Skeletal muscle tissue (tissue), 3 donors: ENCODE measurements at regions not wholly inside any gene's neighbourhood (a gene's known extent, or its start where the extent isn't known, plus 50 kb on each side); places are given as distances from the start of the nearest gene placed in this dataset.

Experiments
- H3K27ac ChIP-seq: one replicate; pipeline ENCODE4 v1.7.0; 2013; ENCODE audit warnings: mild to moderate bottlenecking, low read depth, low read length, inconsistent platforms
- H3K27me3 ChIP-seq, 3 donors: one replicate each; pipeline ENCODE4 v1.7.0; 2013; ENCODE audit warnings: low read length in 3 of 3; ENCODE audit not compliant: control insufficient read depth in 3 of 3, insufficient read depth in 3 of 3
- H3K36me3 ChIP-seq, 3 donors: one replicate each; pipeline ENCODE4 v1.7.0; 2013; ENCODE audit warnings: low read length in 3 of 3; ENCODE audit not compliant: control insufficient read depth in 3 of 3, insufficient read depth in 3 of 3
- H3K4me1 ChIP-seq, 3 donors: one replicate each; pipeline ENCODE4 v1.7.0; 2013; ENCODE audit warnings: low read length in 3 of 3, mild to moderate bottlenecking in 3 of 3; ENCODE audit not compliant: control insufficient read depth in 3 of 3, insufficient read depth in 3 of 3
- H3K4me3 ChIP-seq, 3 donors: one replicate each; pipeline ENCODE4 v1.7.0; 2013; ENCODE audit warnings: low read length in 3 of 3
- H3K9ac ChIP-seq, 3 donors: one replicate each; pipeline ENCODE4 v1.7.0; 2013; ENCODE audit warnings: low read length in 3 of 3, mild to moderate bottlenecking in 3 of 3, moderate library complexity in 2 of 3, low read depth in 1 of 3
- H3K9me3 ChIP-seq, 3 donors: one replicate each; pipeline ENCODE4 v1.7.0; 2013; ENCODE audit warnings: low read length in 3 of 3; ENCODE audit not compliant: control insufficient read depth in 3 of 3
- donor health status: Osteomylitis.

GRCh38 chr1:70688580-70688979 lies 277.5 kb downstream of the CTH start:
- Histone ChIP-seq H3K4me3 (no peak overlapping the region), H3K27me3 (no peaks in the 10 kb centered on the region), H3K9me3 (no peaks in the 10 kb centered on the region), H3K36me3 (no peaks in the 10 kb centered on the region), H3K9ac (no peak overlapping the region), H3K4me1 (no peaks in the 10 kb centered on the region), H3K27ac (no peak overlapping the region)

- Histone ChIP-seq H3K4me1 (no peaks in the 10 kb centered on the region), H3K9me3 (no peaks in the 10 kb centered on the region), H3K4me3 (peak overlapping the region; percentile 40 to 50 (median 49)), H3K9ac (peak overlapping the region in 2 of 3 donors; percentile 14 to 61), H3K27ac (no peak overlapping the region), H3K36me3 (no peaks in the 10 kb centered on the region), H3K27me3 (no peaks in the 10 kb centered on the region)
Observed at GRCh38 chr1:70706381-70707037, 295.4 kb downstream of the CTH start.

- Histone ChIP-seq H3K9ac (no peak overlapping the region), H3K36me3 (no peaks in the 10 kb centered on the region), H3K4me1 (no peaks in the 10 kb centered on the region), H3K4me3 (peak overlapping the region in 1 of 3 donors; percentile 50), H3K9me3 (no peaks in the 10 kb centered on the region), H3K27me3 (no peaks in the 10 kb centered on the region), H3K27ac (no peak overlapping the region)
Observed at GRCh38 chr1:70707214-70707613, 296.1 kb downstream of the CTH start.

GRCh38 chr1:70714149-70714548 lies 303.1 kb downstream of the CTH start:
- Histone ChIP-seq H3K27ac (no peak overlapping the region), H3K9ac (no peak overlapping the region), H3K36me3 (no peaks in the 10 kb centered on the region), H3K27me3 (no peaks in the 10 kb centered on the region), H3K9me3 (no peaks in the 10 kb centered on the region), H3K4me3 (no peak overlapping the region), H3K4me1 (no peaks in the 10 kb centered on the region)

- no peaks in the 10 kb centered on the region for H3K36me3 ChIP-seq
- H3K4me1 ChIP-seq, result no peaks in the 10 kb centered on the region
- H3K27ac ChIP-seq, result no peak overlapping the region
- H3K9me3 ChIP-seq, result no peaks in the 10 kb centered on the region
- no peaks in the 10 kb centered on the region for H3K27me3 ChIP-seq
- no peak overlapping the region for H3K4me3 ChIP-seq
- no peak overlapping the region for H3K9ac ChIP-seq
Observed at GRCh38 chr1:70717211-70717610, 306.1 kb downstream of the CTH start.

- Histone ChIP-seq H3K4me3 (no peak overlapping the region), H3K4me1 (no peaks in the 10 kb centered on the region), H3K9me3 (no peaks in the 10 kb centered on the region), H3K27ac (no peak overlapping the region), H3K36me3 (no peaks in the 10 kb centered on the region), H3K9ac (no peak overlapping the region), H3K27me3 (no peaks in the 10 kb centered on the region)
Observed at GRCh38 chr1:70717656-70718055, 306.6 kb downstream of the CTH start.

GRCh38 chr1:70718086-70718630 lies 307.1 kb downstream of the CTH start:
- H3K9ac ChIP-seq, result no peak overlapping the region
- no peaks in the 10 kb centered on the region for H3K4me1 ChIP-seq
- no peaks in the 10 kb centered on the region for H3K27me3 ChIP-seq
- no peaks in the 10 kb centered on the region for H3K36me3 ChIP-seq
- H3K9me3 ChIP-seq, result no peaks in the 10 kb centered on the region
- no peak overlapping the region for H3K4me3 ChIP-seq
- H3K27ac ChIP-seq, result no peak overlapping the region

- Histone ChIP-seq H3K27ac (no peak overlapping the region), H3K36me3 (no peaks in the 10 kb centered on the region), H3K9me3 (no peaks in the 10 kb centered on the region), H3K4me3 (no peak overlapping the region), H3K9ac (no peak overlapping the region), H3K4me1 (no peaks in the 10 kb centered on the region), H3K27me3 (no peaks in the 10 kb centered on the region)
Observed at GRCh38 chr1:70719154-70719553, 308.1 kb downstream of the CTH start.

GRCh38 chr1:70720109-70720508 lies 309.0 kb downstream of the CTH start:
- no peaks in the 10 kb centered on the region for H3K4me1 ChIP-seq
- H3K27me3 ChIP-seq, result no peaks in the 10 kb centered on the region
- no peak overlapping the region for H3K27ac ChIP-seq
- H3K4me3 ChIP-seq, result no peak overlapping the region
- H3K9ac ChIP-seq, result no peak overlapping the region
- no peaks in the 10 kb centered on the region for H3K9me3 ChIP-seq
- no peaks in the 10 kb centered on the region for H3K36me3 ChIP-seq

GRCh38 chr1:70720521-70720920 lies 309.5 kb downstream of the CTH start:
- no peaks in the 10 kb centered on the region for H3K36me3 ChIP-seq
- no peaks in the 10 kb centered on the region for H3K4me1 ChIP-seq
- no peak overlapping the region for H3K27ac ChIP-seq
- H3K4me3 ChIP-seq, result no peak overlapping the region
- no peaks in the 10 kb centered on the region for H3K27me3 ChIP-seq
- no peak overlapping the region for H3K9ac ChIP-seq
- H3K9me3 ChIP-seq, result no peaks in the 10 kb centered on the region
